ENCODE measurements at regions not wholly inside any gene's neighbourhood (a gene's known extent, or its start where the extent isn't known, plus 50 kb on each side); places are given as distances from the start of the nearest gene placed in this dataset.

DNA sequence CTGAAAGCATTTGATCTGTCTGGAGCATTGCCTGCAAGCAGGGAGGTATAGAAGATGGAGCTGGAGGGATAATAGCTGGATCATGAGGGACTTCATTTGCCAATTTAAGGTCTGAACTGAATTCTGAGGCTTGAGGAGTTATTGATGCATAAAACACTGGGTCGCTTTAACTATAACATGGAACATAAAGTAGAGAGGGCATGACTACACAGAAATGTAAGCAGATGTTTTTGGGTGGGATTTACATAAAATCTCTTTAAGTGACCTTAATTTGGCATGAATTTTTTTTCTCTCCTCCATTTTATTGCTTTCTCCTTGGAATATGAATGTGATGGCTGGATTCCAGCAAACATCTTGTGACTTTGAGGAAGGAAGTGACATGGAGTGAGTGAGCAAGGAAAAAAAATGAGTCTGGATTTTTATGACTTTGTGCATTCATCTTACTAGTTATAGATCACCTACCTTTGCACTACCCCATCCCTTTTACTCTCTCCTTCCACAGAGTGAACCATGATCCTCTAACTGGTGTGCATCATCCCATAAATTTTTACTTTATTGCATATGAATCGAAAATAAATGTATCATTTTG lies 356.0 kb downstream of the DUSP6 start:
- DNase-seq (ENCODE audit: low spot score): no peak

DNA sequence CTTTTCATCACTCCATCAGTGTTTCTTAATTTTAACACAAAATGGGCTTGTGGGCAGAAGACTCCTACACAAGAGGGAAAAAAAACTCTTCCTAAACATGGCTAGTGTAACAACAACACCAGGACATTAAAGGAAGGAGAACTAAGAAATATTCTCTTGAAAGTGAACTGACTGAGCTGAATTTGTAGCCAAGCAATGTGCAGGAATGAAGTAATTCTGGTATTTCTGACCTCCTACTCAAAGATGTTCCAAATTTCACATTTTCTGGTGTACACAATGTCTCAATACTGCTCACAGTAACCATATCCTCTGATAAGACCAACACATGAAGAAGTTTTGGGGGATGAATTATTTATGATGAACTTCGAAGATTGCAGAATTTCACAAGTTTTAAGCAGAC lies 357.3 kb downstream of the DUSP6 start:
- DNase-seq (ENCODE audit: low spot score): no peak

DNA sequence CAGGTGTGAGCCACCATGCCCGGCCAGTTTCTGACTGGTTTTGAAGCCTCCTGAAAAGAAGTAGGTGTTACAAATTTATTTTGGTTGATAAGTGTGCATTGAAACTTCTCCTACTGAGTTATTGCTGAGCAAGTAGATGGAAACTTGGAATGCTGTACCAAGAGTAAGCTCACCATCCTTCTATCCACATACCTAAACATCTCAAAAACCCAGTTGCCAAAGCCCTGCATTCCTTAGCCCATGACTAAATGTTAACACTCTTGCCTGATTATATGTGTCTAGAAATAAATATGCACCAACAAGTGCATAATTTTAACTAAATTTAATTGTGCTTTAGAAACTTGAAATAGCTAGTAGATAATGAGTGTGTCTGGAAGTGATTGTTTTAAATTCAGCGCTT lies 357.8 kb downstream of the DUSP6 start:
- DNase-seq (ENCODE audit: low spot score): no peak

DNA sequence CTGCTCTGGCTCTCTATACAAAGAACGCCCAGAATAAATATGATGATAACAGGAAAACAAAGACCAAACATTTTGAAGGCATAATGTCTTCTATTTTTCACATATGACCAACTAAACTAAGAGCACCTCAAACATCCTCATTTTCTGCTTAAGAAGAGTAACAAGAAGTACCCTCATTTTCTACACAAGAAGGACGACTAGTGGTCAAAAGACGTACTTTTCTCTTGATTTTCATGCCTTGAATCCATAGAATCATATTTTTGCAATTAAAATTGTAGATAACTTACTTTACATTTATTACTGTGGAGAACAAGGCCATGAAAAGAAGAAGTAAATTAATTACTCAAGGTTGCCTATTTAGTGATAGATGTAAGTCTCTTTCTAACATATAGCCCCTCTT lies 358.6 kb downstream of the DUSP6 start:
- DNase-seq (ENCODE audit: low spot score): no peak

DNA sequence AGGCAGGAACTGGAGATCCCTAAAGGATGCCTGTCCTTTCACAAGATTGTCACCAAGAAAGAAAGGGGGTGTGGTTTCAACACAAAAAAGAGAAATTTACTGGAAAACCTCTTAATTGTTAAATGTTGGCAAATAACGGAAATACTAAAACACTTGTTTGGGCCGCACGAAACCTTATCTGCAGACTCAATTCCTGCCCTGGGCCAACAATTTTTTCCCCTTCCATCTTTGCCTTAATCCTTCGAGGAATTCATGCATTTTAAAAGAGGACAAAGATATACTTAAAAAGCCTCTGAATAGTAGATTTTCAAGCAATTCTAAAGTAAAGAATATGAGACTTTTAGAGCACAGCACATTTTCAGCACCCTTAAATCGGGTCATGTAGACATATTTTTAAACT lies 366.2 kb downstream of the DUSP6 start:
- no peak for DNase-seq (ENCODE audit: low spot score)

DNA sequence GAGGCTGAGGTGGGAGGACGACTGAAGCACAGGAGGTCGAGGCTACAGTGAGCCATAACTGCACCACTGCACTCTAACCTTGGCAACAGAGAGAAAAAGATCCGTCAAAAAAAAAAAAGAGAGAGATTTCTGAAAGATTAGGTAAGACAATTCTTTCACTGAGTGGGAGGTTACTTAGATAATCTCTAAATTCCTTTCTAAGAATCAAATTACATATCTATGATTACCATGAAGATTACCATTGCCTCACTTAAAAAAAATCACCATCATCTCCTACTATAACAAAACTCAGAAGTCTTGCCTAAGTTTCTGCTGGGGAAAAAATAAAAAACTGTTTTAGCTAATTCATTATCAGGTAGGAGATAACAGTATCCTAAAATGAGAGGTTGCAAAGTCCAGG lies 366.7 kb downstream of the DUSP6 start:
- DNase-seq (ENCODE audit: low spot score): no peak

DNA sequence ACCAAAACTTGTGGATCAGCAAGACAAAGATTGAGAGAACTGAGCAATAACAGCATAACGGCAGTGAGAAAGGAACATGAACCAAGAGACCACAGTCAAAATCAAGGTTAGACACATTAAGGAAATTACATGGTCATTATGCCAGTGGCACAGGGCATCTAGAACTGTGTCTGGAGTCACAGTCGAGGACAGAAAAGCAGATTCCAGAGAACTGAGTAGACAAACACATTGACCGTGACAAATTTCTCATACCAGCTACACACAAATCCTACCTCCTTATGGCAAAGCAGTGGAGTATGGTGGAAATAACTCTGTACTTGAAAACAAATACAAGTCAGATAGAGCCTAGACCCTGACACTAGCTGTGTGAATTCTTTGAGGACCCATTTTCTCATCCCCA lies 367.3 kb downstream of the DUSP6 start:
- DNase-seq (ENCODE audit: low spot score): no peak

DNA sequence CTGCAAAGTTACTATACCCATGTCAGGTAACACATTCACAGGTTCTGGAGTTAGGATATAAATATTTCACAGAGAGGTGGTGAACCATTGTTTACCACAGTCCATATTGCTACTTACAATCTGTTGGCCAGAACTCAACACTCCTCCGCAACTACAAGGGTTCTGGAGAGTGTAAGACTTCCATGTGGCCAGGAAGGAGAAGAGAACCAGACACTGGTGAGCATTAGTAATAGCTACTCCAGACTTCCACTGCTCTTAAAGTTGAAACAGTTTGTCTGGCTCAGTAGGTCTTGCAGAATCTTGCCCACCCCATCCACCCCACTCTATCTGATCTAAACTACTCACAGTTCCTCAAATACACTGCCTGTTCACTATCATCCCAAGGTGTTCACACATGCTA lies 369.6 kb downstream of the DUSP6 start:
- DNase-seq (ENCODE audit: low spot score): no peak

DNA sequence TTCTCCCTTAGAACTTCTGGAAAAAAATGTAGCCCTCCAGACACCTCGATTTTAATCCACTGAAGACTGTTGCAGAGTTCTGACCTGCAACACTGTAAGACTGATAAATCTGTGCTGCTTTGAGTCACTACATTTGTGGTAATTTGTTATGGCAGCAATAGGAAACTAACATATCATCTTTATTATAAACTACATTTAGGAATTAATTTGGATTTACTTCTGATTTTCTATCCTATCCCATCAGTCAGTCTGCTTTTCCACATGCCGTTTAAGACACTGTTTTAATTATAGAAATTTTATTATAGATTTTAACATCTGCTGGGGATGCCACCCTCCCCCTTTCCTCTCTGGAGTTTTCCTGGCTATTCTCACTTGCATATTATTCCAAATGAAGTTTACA lies 375.2 kb downstream of the DUSP6 start:
- no peak for DNase-seq (ENCODE audit: low spot score)

DNA sequence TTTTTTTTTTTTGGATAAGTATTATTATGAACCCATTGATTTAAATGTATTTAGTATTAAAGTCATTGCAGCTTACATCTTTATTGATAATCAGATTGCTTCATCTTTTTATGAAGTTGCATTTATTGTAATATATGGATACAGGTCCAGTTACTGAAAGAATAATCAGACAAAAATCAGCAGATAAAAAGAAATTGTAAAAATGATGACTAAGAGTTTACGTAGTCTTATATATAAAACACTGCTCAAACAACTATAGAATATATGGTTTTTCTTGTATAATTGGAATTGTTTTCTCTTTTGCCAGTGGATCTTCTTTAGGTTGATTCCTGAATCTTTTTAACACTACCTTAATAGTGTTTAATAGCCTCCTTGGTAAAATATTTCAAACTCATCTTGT lies 378.3 kb downstream of the DUSP6 start:
- DNase-seq (ENCODE audit: low spot score): no peak

DNA sequence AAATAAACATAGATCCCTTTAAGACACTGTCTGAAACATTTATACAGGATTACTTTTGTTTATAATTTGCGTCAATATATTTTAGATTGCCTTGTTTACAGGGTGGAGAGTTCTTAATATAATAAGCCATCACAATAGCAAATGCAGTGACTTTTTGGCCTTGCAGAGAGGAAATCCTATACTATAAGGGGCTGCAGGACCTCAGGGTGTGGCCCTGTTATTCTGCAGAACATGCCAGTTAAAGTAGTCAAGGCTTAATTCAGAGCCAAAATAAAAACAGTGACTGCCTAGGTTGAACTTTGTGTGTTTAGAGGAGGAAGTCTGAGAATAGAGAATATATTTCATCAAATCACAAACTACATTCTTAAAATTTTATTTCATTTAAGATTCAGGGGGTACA lies 381.6 kb downstream of the DUSP6 start:
- no peak for DNase-seq (ENCODE audit: low spot score)

DNA sequence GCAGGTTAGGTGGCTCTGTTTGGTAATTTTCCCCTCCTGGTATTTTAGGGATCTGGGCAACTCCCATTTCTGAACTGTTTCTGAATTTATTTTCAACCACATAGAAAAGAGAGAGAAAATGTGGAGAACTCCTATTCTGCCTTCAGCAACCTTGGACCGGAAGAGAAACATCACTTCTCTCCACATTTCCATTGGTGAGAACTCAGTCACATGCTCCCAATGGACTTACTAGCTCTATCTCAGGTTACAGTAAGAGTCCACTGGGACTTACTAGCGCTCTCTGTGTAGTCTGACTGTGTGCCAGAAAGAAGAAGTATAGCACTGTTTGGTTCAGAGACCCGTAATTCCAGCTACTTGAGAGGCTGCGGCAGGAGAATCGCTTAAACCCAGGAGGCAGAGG lies 383.2 kb downstream of the DUSP6 start:
- no peak for DNase-seq (ENCODE audit: low spot score)

DNA sequence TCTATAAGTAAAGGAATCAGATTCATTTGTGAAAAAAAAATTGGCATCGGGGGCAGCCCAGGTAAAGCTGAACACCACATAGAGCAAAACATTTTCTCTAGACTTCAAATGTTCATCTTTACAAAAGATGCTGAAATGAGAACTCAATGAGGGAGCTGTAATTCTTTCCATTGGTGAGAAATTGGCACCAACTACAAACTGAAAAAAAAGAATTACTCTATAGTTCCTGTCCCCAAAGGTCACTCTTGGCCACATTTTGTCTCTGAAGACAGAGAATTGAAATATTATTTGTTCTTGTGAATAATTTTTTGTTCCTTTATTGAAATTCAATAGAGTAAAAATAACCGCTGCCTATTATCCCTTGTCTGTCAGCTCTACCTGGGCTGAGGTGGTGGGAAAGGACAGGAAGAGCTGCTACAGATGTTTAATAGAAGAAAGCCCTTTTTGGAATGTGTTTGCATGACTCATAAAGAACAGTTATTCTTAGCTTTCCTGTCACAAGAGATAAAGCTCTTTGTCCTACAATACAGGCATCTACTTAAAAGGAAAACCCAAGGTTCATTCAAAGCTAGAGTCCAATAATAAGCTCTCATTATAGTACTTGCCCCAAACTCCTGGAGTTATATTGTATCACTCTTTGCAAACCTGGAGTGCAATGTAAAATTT lies 380.1 kb upstream of the KITLG start:
- DNase-seq (ENCODE audit: low spot score): no peak

DNA sequence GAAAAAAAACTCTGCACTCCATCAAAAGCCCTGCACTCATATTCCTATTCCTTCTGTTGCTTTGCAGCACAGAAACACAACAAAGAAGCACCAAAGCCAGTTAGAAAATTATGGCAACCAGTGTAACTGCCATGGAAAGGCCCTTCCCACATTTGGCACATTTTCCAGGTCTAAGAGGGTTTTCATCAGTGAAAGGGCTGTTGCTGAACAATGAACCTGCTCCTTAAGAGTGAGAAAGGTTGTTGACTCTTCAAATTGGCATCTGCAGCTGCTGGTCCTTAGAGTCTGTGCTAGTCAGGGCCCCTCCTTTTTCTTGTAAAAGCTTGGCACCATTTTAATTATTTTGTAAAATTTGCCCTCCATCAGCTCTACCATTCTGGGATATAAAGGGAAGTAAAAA lies 378.7 kb upstream of the KITLG start:
- DNase-seq (ENCODE audit: low spot score): no peak

DNA sequence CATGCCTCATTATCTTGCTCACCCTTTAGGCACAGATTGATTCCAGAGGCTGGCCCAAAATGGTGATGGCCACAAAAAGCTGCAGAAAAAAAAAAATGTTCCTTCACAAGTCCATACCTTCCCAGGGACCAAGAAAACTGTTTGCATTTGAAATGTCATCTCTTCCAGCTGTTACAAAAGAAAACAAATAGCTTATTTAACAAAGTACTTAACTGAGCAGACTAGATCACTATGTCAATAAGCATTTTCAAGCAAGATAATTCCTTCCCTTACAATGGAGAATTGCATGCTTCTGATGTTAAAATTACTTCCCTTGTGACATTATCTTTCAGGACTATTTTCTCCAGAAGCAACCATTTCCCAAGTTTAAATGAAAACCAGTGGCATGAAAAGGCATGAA lies 377.9 kb upstream of the KITLG start:
- no peak for DNase-seq (ENCODE audit: low spot score)

DNA sequence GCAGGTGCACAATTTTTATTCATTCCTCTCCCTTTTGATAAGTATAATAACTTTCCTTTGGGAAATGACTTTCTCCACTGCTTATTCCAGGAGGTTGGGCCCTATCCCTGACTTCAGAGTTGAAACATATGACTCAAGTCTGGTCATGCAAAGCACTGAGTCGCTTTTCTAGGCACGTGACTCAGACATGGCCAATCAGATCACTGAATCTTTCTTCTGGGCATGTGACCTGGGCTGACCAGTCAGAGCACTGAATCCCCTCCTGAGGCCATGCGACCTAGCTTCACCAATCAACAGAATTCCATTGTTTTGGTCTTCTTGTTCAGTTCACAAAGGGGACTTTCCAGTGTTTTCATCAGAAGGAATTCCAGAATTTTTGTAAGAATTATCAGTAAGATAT lies 377.1 kb upstream of the KITLG start:
- no peak for DNase-seq (ENCODE audit: low spot score)

DNA sequence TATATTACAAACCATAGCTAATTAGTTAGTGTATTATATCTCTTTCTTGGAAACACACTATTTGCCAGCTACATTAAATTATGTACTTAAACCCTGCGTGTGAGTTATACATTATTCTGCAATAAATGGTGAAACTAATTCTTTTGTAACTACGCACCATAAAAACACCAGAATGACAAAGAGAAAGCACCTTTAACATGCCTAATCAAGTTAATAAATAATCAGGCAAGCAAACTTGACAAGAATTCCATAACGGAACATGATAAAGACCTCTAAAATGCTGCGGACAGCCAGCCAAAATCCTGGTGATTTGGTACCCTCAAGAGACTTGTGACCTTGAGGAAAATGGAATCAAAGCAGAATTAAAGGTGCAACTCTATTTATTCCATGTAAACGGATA lies 375.3 kb upstream of the KITLG start:
- DNase-seq (ENCODE audit: low spot score): no peak

DNA sequence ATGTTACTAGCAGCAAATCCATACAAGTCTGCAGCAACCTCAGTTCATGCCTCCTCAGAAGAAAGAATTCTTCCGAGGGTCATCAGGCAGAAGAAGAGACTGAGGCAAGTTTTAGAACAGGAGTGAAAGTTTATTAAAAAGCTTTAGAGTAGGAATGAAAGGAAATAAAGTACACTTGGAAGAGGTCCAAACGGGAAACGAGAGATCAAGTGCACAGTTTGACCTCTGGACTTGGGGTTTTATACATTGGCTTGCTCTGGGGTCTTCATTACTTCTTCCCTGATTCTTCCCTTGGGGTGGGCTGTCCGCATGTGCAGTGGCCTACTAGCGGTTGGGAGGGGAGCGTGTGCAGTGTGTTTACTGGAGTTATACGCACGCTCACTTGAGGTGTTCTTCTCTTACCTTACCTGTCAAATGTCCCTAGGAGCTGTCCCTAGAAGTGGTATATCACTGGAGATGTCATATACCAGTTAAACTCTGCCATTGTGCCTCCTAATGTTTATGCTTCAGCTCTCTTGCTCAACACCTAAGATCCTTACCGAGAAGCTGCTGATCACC lies 372.8 kb upstream of the KITLG start:
- DNase-seq (ENCODE audit: low spot score): no peak

DNA sequence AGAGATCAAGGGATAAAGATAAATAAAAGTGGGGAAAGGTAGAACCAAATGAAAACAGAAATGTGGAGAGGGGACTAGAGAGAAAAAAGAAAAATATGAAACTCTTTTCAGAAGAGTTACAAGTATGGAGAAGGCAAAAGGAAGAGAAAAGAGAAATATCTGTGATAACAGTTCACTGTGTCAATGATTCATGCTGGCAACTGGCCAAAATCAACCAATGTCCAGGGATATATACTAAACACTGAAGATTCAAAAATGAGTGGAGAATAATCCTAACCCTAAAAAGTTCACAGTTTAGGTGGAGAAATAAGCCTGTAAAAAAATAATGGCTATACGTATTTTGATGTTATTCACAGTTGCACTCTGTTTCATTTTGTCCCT lies 372.3 kb upstream of the KITLG start:
- no peak for DNase-seq (ENCODE audit: low spot score)

DNA sequence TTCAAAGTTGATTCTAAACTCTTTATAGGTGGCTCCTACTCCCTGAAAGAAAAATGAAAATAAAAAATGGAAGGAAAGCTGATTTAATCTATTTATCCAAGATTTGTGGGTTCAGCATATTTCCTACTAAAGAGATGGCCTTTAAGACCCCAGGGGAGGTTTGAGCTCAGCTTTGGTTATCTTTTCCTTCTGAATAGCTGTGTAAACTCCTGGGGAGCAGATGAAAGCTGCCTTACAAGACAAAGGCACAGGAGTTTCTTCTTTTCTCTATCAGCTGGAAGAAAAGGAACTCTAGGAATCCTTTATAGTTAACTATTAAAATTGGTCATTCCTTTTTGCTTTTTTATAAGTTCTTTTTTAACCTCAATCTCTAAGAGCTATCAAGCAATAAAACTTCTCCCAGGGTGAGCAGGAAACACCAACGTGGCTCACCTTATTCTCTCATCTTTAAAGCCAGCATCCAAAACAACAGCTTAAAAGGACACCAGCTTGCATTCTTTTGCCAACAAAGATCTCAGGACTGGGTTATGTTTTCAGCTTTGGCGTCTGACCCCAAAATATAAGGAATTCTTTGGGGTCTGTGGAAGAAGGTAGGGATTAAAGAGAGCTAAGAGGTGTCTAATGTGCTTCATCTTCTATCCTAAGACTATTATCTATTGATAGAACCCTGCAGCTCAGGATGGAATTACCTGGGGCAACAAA lies 371.7 kb upstream of the KITLG start:
- no peak for DNase-seq (ENCODE audit: low spot score)

DNA sequence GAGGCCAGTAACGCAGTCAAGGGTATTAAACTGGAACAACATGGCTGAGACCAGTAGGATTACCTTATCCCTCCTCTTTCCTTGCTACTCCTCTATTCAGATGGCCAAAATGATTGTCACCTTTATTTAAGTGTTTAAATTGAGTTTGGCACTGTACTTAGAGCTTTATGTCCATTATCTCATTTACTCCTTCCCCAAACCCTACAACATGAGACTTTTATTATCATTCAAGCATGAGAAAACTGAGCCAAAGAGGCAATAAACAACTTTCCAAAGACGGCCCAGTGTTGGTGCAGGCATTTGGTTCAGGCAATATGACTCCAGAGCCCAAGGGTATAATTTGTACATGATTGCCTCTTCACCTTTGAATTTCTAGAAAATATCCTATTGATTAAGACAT lies 370.9 kb upstream of the KITLG start:
- DNase-seq (ENCODE audit: low spot score): no peak

DNA sequence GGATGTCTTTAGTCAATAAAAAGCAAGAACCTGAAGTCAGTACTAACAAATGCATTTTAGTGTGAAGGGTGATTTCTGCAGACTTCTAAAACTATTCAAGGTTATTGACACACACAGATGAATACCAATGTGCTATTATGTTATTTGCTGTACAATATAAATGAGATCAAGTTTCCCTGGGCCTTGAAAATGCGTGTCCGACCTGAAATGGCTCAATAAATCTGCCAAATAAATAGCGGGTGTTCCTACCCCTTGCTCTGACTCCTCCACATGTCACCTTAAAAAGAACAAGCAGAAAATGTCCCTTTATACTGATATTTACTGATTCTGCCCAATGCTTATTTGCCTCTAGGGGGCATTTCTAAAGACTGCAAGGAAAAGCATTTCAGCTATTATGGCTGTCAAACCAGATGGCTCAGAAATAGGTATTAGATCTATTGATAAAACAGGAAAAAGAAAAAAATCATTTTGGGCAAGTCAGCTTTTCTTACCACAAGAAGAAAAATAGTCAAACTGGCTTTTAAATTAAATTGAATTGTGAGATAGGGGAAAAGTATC lies 367.3 kb upstream of the KITLG start:
- DNase-seq (ENCODE audit: low spot score): no peak

DNA sequence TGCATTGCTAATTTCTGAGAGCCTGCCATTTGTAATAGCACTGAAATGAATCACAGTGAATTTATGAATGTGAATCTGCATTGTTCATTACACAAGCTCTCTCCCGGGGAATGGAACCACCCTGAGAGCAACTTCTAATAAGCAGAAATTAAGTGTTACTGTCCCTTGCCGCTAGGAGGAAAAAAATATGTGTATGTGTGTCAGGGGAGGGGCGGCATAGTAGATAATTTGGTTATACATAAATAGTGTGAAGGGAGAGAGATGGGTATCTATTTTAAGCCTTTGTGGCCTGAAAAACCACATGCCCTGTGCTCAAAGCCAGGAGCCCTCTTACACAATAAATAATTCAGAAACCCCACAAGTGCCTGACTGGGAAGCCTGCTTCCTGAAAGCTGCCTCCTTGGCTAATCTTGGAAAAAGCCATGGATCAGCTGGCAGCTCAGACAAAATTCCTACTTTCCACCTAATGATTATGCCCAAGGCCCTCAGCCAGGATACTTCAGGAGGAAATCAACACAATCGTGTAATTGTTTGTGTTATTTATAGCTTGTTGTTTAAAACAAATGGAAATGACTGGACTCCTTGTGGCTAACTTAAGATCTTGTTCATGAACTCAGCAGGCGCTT lies 366.2 kb upstream of the KITLG start:
- no peak for DNase-seq (ENCODE audit: low spot score)
